ENCODE measurements at regions not wholly inside any gene's neighbourhood (a gene's known extent, or its start where the extent isn't known, plus 50 kb on each side); places are given as distances from the start of the nearest gene placed in this dataset.

DNA sequence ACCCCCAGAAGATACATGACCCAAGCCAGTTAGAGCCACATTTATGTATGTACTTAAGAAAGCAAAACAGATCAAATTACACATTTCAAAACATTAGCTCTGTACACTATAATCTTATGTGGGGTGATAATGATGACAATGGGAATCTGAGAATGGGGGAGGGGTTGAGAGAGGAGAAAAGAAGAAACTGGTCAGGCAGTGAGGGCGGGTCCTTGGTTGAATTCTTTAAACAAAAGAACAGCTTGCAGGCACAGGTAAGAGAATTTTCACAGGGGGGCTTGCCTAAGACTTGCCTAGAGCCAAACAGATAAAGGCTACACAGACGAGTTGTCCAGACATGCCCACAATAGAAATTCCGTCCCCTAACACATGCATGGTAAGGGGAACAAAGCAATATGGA lies 76.8 kb upstream of the PTER start:
- ChIA-PET POLR2A (no interaction called here), CTCF (no interaction called here)
- no peak for ATAC-seq

DNA sequence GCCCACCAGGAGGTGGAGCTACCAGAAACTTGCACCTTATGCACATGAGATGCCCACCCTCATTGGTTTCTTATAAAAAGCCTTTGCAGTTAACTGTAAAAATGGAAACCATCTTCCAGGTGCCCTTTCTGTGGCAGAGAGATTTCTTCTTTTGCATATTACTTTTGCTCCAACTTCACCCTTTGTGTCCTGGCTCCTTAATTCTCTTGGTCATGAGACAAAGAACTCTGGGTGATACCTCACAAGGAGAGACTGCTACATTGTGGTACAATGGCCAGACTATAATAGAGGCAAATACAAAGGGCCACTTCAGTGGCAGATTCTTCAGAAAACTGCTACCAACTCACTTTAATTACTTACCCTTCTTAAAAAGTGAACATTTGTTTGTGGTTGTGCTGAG lies 76.4 kb upstream of the PTER start:
- peaks cover 24% of the 10 kb centered on the region for H3K9me3 ChIP-seq
- H3K4me1 ChIP-seq = no peaks in the 10 kb centered on the region
- CTCF ChIA-PET = no interaction called here
- H3K4me2 ChIP-seq = no peak overlapping the region
- no peak for FAIRE-seq
- POLR2A ChIA-PET = interaction anchor here (0.7 kb wide), 1 partner anchor 108 kb away, joined by 3 read pairs; no protein-coding TSS in a partner anchor
- DNase-seq (ENCODE audit: low read depth in 1 of 2, low spot score in 1 of 2) = no peak
- H3K27ac ChIP-seq = no peak overlapping the region
- H3K4me3 ChIP-seq = no peak overlapping the region
- TF ChIP-seq FOXS1 (CRISPR knock-in tag; IDR thresholded peaks at IDR 0.05) (no peak), EHMT2 (IDR thresholded peaks at IDR 0.05; ENCODE audit: low read depth) (no peak), PHF8 (IDR thresholded peaks at IDR 0.05; ENCODE audit: borderline replicate concordance, low read depth) (no peak), POLR2AphosphoS2 (conservative IDR thresholded peaks at IDR 0.05; ENCODE audit: low read length) (no peak), MYC (IDR thresholded peaks at IDR 0.05; ENCODE audit: borderline replicate concordance, low read length) (no peak), EHF (CRISPR knock-in tag; IDR thresholded peaks at IDR 0.05) (no peak), EP300 (IDR thresholded peaks at IDR 0.05) (no peak)
- TF ChIP-seq, protein P1, sequence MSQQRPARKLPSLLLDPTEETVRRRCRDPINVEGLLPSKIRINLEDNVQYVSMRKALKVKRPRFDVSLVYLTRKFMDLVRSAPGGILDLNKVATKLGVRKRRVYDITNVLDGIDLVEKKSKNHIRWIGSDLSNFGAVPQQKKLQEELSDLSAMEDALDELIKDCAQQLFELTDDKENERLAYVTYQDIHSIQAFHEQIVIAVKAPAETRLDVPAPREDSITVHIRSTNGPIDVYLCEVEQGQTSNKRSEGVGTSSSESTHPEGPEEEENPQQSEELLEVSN (IDR thresholded peaks at IDR 0.05; ENCODE audit: borderline replicate concordance, low read depth) = no peak
- ATAC-seq = no peak

More for the DNA sequence above, 76.8 kb upstream of the PTER start:
- DNase-seq (ENCODE audit: low read depth in 1 of 2, low spot score in 1 of 2) = no peak
- 72% methylated on average over 3 of the region's 3 CpGs for WGBS (ENCODE audit: missing lambda C conversion rate)
- Histone ChIP-seq H3K27ac (no peak overlapping the region), H3K4me1 (no peaks in the 10 kb centered on the region), H3K4me3 (no peak overlapping the region), H3K4me2 (no peak overlapping the region), H3K9me3 (peaks cover 20% of the 10 kb centered on the region; the same call in 2 of the 3 replicates)
- TF ChIP-seq HOXB13 (CRISPR knock-in tag; IDR thresholded peaks at IDR 0.05; ENCODE audit: low read depth) = no peak
- no peak for TF ChIP-seq ELK1 (IDR thresholded peaks at IDR 0.05; ENCODE audit: low read depth, low read length)
- no peak for FAIRE-seq

DNA sequence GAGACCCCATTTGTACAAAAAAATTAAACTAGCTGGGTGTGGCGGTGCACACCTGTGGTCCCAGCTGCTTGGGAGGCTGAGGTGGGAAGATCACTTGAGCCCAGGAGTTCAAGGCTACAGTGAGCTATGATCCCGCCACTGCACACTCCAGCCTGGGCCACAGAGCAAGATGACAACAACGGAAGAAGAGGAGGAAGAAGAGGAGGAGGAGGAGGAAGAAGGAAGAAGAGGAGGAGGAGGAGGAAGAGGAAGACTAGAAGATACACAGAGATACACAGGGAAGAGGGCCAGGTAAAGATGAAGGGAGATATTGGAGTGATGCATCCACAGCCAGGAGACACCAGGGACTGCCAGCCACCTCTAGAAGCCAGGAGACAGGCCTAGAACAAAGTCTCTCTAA lies 75.7 kb upstream of the PTER start:
- no peak for DNase-seq (ENCODE audit: low read depth in 1 of 2, low spot score in 1 of 2)
- H3K4me2 ChIP-seq = no peak overlapping the region
- H3K9me3 ChIP-seq = peaks cover 30% of the 10 kb centered on the region
- 74% methylated on average over 3 of the region's 3 CpGs for WGBS (ENCODE audit: missing lambda C conversion rate)
- FAIRE-seq = no peak
- H3K4me1 ChIP-seq = no peaks in the 10 kb centered on the region
- no peak for ATAC-seq
- no peak overlapping the region for H3K4me3 ChIP-seq
- H3K27ac ChIP-seq = no peak overlapping the region
- ChIA-PET CTCF (no interaction called here), POLR2A (interaction anchor here (0.7 kb wide), 1 partner anchor 107 kb away, joined by 3 read pairs; no protein-coding TSS in a partner anchor)
- no peak for TF ChIP-seq HEYL (CRISPR knock-in tag; IDR thresholded peaks at IDR 0.05)
- TF ChIP-seq, protein P2, sequence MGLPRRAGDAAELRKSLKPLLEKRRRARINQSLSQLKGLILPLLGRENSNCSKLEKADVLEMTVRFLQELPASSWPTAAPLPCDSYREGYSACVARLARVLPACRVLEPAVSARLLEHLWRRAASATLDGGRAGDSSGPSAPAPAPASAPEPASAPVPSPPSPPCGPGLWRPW (IDR thresholded peaks at IDR 0.05) = no peak
- TF ChIP-seq CTCF (IDR thresholded peaks at IDR 0.05) = no peak
- TF ChIP-seq, protein P1 (IDR thresholded peaks at IDR 0.05; ENCODE audit: borderline replicate concordance, low read depth) = no peak
- TF ChIP-seq, protein P3, sequence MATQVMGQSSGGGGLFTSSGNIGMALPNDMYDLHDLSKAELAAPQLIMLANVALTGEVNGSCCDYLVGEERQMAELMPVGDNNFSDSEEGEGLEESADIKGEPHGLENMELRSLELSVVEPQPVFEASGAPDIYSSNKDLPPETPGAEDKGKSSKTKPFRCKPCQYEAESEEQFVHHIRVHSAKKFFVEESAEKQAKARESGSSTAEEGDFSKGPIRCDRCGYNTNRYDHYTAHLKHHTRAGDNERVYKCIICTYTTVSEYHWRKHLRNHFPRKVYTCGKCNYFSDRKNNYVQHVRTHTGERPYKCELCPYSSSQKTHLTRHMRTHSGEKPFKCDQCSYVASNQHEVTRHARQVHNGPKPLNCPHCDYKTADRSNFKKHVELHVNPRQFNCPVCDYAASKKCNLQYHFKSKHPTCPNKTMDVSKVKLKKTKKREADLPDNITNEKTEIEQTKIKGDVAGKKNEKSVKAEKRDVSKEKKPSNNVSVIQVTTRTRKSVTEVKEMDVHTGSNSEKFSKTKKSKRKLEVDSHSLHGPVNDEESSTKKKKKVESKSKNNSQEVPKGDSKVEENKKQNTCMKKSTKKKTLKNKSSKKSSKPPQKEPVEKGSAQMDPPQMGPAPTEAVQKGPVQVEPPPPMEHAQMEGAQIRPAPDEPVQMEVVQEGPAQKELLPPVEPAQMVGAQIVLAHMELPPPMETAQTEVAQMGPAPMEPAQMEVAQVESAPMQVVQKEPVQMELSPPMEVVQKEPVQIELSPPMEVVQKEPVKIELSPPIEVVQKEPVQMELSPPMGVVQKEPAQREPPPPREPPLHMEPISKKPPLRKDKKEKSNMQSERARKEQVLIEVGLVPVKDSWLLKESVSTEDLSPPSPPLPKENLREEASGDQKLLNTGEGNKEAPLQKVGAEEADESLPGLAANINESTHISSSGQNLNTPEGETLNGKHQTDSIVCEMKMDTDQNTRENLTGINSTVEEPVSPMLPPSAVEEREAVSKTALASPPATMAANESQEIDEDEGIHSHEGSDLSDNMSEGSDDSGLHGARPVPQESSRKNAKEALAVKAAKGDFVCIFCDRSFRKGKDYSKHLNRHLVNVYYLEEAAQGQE (IDR thresholded peaks at IDR 0.05) = no peak
- TF ChIP-seq ZFP36 (IDR thresholded peaks at IDR 0.05; ENCODE audit: borderline replicate concordance, partially characterized antibody) = no peak
- TF ChIP-seq ELK1 (IDR thresholded peaks at IDR 0.05; ENCODE audit: low read depth, low read length) = no peak
- no peak for TF ChIP-seq POLR2AphosphoS2 (conservative IDR thresholded peaks at IDR 0.05; ENCODE audit: low read length)
- TF ChIP-seq PHF8 (IDR thresholded peaks at IDR 0.05; ENCODE audit: borderline replicate concordance, low read depth) = no peak
- no peak for TF ChIP-seq HOXB5 (CRISPR knock-in tag; IDR thresholded peaks at IDR 0.05)
- TF ChIP-seq POLR2A (IDR thresholded peaks at IDR 0.05; ENCODE audit: low read length) = no peak
- TF ChIP-seq TFCP2L1 (CRISPR knock-in tag; IDR thresholded peaks at IDR 0.05) = no peak
- TF ChIP-seq JUN (IDR thresholded peaks at IDR 0.05) = no peak

Data from A549 (cell line).